ENCODE measurements at regions not wholly inside any gene's neighbourhood (a gene's known extent, or its start where the extent isn't known, plus 50 kb on each side); places are given as distances from the start of the nearest gene placed in this dataset.

GRCh38 chr9:28730111-28730510 is 1156.8 kb upstream of the C9orf72 start:
- 0% methylated on average over 1 of the region's 2 CpGs; no CpG with 5 or more reads in 1 of the 2 experiments for WGBS, 2 experiments (ENCODE audit: extremely low coverage in 2 of 2, insufficient read length in 1 of 2)

More at GRCh38 chr9:28730111-28730510, 1156.8 kb upstream of the C9orf72 start:
- TF ChIP-seq, protein P1, sequence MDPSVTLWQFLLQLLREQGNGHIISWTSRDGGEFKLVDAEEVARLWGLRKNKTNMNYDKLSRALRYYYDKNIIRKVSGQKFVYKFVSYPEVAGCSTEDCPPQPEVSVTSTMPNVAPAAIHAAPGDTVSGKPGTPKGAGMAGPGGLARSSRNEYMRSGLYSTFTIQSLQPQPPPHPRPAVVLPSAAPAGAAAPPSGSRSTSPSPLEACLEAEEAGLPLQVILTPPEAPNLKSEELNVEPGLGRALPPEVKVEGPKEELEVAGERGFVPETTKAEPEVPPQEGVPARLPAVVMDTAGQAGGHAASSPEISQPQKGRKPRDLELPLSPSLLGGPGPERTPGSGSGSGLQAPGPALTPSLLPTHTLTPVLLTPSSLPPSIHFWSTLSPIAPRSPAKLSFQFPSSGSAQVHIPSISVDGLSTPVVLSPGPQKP (IDR thresholded peaks at IDR 0.05; ENCODE audit: borderline replicate concordance, low read depth, low read length), result no peak
- TF ChIP-seq MAZ (IDR thresholded peaks at IDR 0.05; ENCODE audit: borderline replicate concordance, low read depth, low read length) (no peak), CTCF (conservative IDR thresholded peaks at IDR 0.05; ENCODE audit: low read depth, low read length) (no peak), USF2 (IDR thresholded peaks at IDR 0.05; ENCODE audit: low read depth, low read length) (no peak), RFX5 (IDR thresholded peaks at IDR 0.05; ENCODE audit: low read depth, low read length) (no peak), BHLHE40 (IDR thresholded peaks at IDR 0.05; ENCODE audit: low read depth, low read length) (no peak), POLR2A (IDR thresholded peaks at IDR 0.05; ENCODE audit: low read depth, low read length) (no peak), NFE2L2 (IDR thresholded peaks at IDR 0.05; ENCODE audit: low read depth, low read length) (no peak), SMC3 (IDR thresholded peaks at IDR 0.05; ENCODE audit: low read depth, low read length) (no peak), MAFK (IDR thresholded peaks at IDR 0.05; ENCODE audit: low read depth, low read length) (no peak), FOS (IDR thresholded peaks at IDR 0.05; ENCODE audit: low read depth, low read length) (no peak), CHD1 (IDR thresholded peaks at IDR 0.05; ENCODE audit: low read depth, low read length) (no peak), RAD21 (IDR thresholded peaks at IDR 0.05; ENCODE audit: low read length) (no peak), CEBPB (IDR thresholded peaks at IDR 0.05; ENCODE audit: low read depth, low read length) (no peak), RCOR1 (IDR thresholded peaks at IDR 0.05; ENCODE audit: insufficient replicate concordance, low read length) (no peak), MXI1 (IDR thresholded peaks at IDR 0.05; ENCODE audit: borderline replicate concordance, low read depth, low read length) (no peak)
- H4K20me1 ChIP-seq (ENCODE audit: insufficient read depth, low read length), result no peaks in the 10 kb centered on the region
- DNase-seq (no peak), ATAC-seq (ENCODE audit: low read depth) (no peak)
- H2BK20ac ChIP-seq (ENCODE audit: low read depth, low read length), result no peak overlapping the region
- no peak overlapping the region for H3K4ac ChIP-seq (ENCODE audit: low read depth, low read length)
- H4K5ac ChIP-seq (ENCODE audit: low read depth, low read length), result no peak overlapping the region
- no peak overlapping the region for H3K23ac ChIP-seq (ENCODE audit: low read depth, low read length)
- no peaks in the 10 kb centered on the region for H3K4me1 ChIP-seq (ENCODE audit: control insufficient read depth, insufficient read depth, low read length)
- H2BK120ac ChIP-seq (ENCODE audit: low read depth, low read length), result no peak overlapping the region
- H3K9me1 ChIP-seq (ENCODE audit: insufficient read depth, low read length), result no peaks in the 10 kb centered on the region
- no peaks in the 10 kb centered on the region; the same call in 1 of the 2 replicates for H3K9me3 ChIP-seq (ENCODE audit: control insufficient read depth, insufficient read depth, low read length)
- no peak overlapping the region for H2AFZ ChIP-seq (replicated peaks; ENCODE audit: low read length, poor library complexity)
- no peaks in the 10 kb centered on the region for H3K27me3 ChIP-seq (ENCODE audit: control insufficient read depth, insufficient read depth, low read length)
- H4K91ac ChIP-seq (ENCODE audit: insufficient read depth, low read depth, low read length), result no peak overlapping the region
- no peak overlapping the region for H3K9ac ChIP-seq (ENCODE audit: low read depth, low read length)
- H3K18ac ChIP-seq (ENCODE audit: low read depth, low read length), result no peak overlapping the region
- H4K8ac ChIP-seq (ENCODE audit: low read depth in 2 of 2, low read length in 2 of 2), result no peak overlapping the region
- BruUV-seq (replicated peaks), result no TSS peak
- H3K4me2 ChIP-seq (ENCODE audit: low read depth, low read length), result no peak overlapping the region
- no peak overlapping the region for H2AK9ac ChIP-seq (replicated peaks; ENCODE audit: low read depth, low read length, poor library complexity)
- H2BK15ac ChIP-seq (ENCODE audit: low read depth, low read length), result no peak overlapping the region
- no peak overlapping the region for H3K56ac ChIP-seq (ENCODE audit: extremely low read depth, insufficient read depth, low read length)
- H3K79me1 ChIP-seq (ENCODE audit: low read depth in 1 of 2, low read length in 2 of 2), result no peaks in the 10 kb centered on the region
- H3K27ac ChIP-seq (ENCODE audit: insufficient read depth, low read length), result no peak overlapping the region
- in situ Hi-C loops (cut with MboI; ENCODE audit: low sequenced_read_pairs) (no loop called here), dilution Hi-C loops (cut with HindIII; ENCODE audit: low sequenced_read_pairs, unreplicated experiment) (no loop called here), intact Hi-C loops (cut with micrococcal nuclease) (no loop called here)
- no peaks in the 10 kb centered on the region for H3K36me3 ChIP-seq (ENCODE audit: control insufficient read depth, insufficient read depth, low read length)
- ChIA-PET POLR2A (ENCODE audit: unreplicated experiment) (no interaction called here), CTCF (no interaction called here)
- H3K4me3 ChIP-seq (ENCODE audit: insufficient read depth, low read depth, low read length), result no peak overlapping the region
- no peak overlapping the region for H3K14ac ChIP-seq (replicated peaks; ENCODE audit: low read depth, low read length)
- no peak overlapping the region for H2AK5ac ChIP-seq (ENCODE audit: low read depth, low read length)
- H2BK5ac ChIP-seq (ENCODE audit: low read depth, low read length, poor library complexity, severe bottlenecking), result no peak overlapping the region
